ENCODE measurements at regions not wholly inside any gene's neighbourhood (a gene's known extent, or its start where the extent isn't known, plus 50 kb on each side); places are given as distances from the start of the nearest gene placed in this dataset.
A peak's percentile ranks its signal among the peaks of the same experiment; 100 is the strongest.
"Not testable (repeated sequence)": the region's sequence is repeated elsewhere in the genome, so short reads cannot be mapped to it uniquely, and the experiment has no call there.

GRCh38 chr9:13013991-13014883, 239.4 kb downstream of the LURAP1L start:
- Histone ChIP-seq H3K4me1 (ENCODE audit: control insufficient read depth, insufficient read depth, low read length) (no peaks in the 10 kb centered on the region), H3K36me3 (ENCODE audit: control insufficient read depth, insufficient read depth, low read length) (no peaks in the 10 kb centered on the region), H3K4me3 (ENCODE audit: low read length) (no peak overlapping the region), H3K27me3 (ENCODE audit: control insufficient read depth, insufficient read depth, low read length) (no peaks in the 10 kb centered on the region), H3K9ac (ENCODE audit: low read length) (no peak overlapping the region), H3K9me3 (ENCODE audit: control insufficient read depth, low read length) (no peaks in the 10 kb centered on the region)

GRCh38 chr9:13017260-13017659, 242.4 kb downstream of the LURAP1L start:
- H3K4me3 ChIP-seq (ENCODE audit: low read length): no peak overlapping the region
- no peaks in the 10 kb centered on the region for H3K4me1 ChIP-seq (ENCODE audit: control insufficient read depth, insufficient read depth, low read length)
- H3K9me3 ChIP-seq (ENCODE audit: control insufficient read depth, low read length): no peaks in the 10 kb centered on the region
- no peaks in the 10 kb centered on the region for H3K36me3 ChIP-seq (ENCODE audit: control insufficient read depth, insufficient read depth, low read length)
- no peaks in the 10 kb centered on the region for H3K27me3 ChIP-seq (ENCODE audit: control insufficient read depth, insufficient read depth, low read length)
- no peak overlapping the region for H3K9ac ChIP-seq (ENCODE audit: low read length)

- Histone ChIP-seq H3K9ac (ENCODE audit: low read length) (no peak overlapping the region), H3K27me3 (ENCODE audit: control insufficient read depth, insufficient read depth, low read length) (no peaks in the 10 kb centered on the region), H3K9me3 (ENCODE audit: control insufficient read depth, low read length) (no peaks in the 10 kb centered on the region), H3K36me3 (ENCODE audit: control insufficient read depth, insufficient read depth, low read length) (no peaks in the 10 kb centered on the region), H3K4me1 (ENCODE audit: control insufficient read depth, insufficient read depth, low read length) (no peaks in the 10 kb centered on the region), H3K4me3 (ENCODE audit: low read length) (no peak overlapping the region)
These were observed 245.6 kb downstream of the LURAP1L start for GRCh38 chr9:13020146-13021040.

GRCh38 chr9:13022756-13023155, 247.9 kb downstream of the LURAP1L start:
- Histone ChIP-seq H3K27me3 (ENCODE audit: control insufficient read depth, insufficient read depth, low read length) (no peaks in the 10 kb centered on the region), H3K9ac (ENCODE audit: low read length) (no peak overlapping the region), H3K9me3 (ENCODE audit: control insufficient read depth, low read length) (no peaks in the 10 kb centered on the region), H3K4me3 (ENCODE audit: low read length) (no peak overlapping the region), H3K4me1 (ENCODE audit: control insufficient read depth, insufficient read depth, low read length) (no peaks in the 10 kb centered on the region), H3K36me3 (ENCODE audit: control insufficient read depth, insufficient read depth, low read length) (no peaks in the 10 kb centered on the region)

- H3K36me3 ChIP-seq (ENCODE audit: control insufficient read depth, insufficient read depth, low read length): no peaks in the 10 kb centered on the region
- no peak overlapping the region for H3K9ac ChIP-seq (ENCODE audit: low read length)
- H3K4me1 ChIP-seq (ENCODE audit: control insufficient read depth, insufficient read depth, low read length): no peaks in the 10 kb centered on the region
- no peaks in the 10 kb centered on the region for H3K27me3 ChIP-seq (ENCODE audit: control insufficient read depth, insufficient read depth, low read length)
- H3K4me3 ChIP-seq (ENCODE audit: low read length): no peak overlapping the region
- H3K9me3 ChIP-seq (ENCODE audit: control insufficient read depth, low read length): no peaks in the 10 kb centered on the region
These were observed 248.7 kb downstream of the LURAP1L start for GRCh38 chr9:13023498-13023897.

- Histone ChIP-seq H3K36me3 (ENCODE audit: control insufficient read depth, insufficient read depth, low read length) (no peaks in the 10 kb centered on the region), H3K9ac (ENCODE audit: low read length) (no peak overlapping the region), H3K9me3 (ENCODE audit: control insufficient read depth, low read length) (no peaks in the 10 kb centered on the region), H3K4me1 (ENCODE audit: control insufficient read depth, insufficient read depth, low read length) (no peaks in the 10 kb centered on the region), H3K27me3 (ENCODE audit: control insufficient read depth, insufficient read depth, low read length) (no peaks in the 10 kb centered on the region), H3K4me3 (ENCODE audit: low read length) (no peak overlapping the region)
These were observed 252.1 kb downstream of the LURAP1L start for GRCh38 chr9:13026956-13027355.

GRCh38 chr9:13027879-13028278, 251.6 kb downstream of the MPDZ start:
- H3K9me3 ChIP-seq (ENCODE audit: control insufficient read depth, low read length): no peaks in the 10 kb centered on the region
- H3K36me3 ChIP-seq (ENCODE audit: control insufficient read depth, insufficient read depth, low read length): no peaks in the 10 kb centered on the region
- no peak overlapping the region for H3K4me3 ChIP-seq (ENCODE audit: low read length)
- H3K27me3 ChIP-seq (ENCODE audit: control insufficient read depth, insufficient read depth, low read length): no peaks in the 10 kb centered on the region
- H3K9ac ChIP-seq (ENCODE audit: low read length): no peak overlapping the region
- H3K4me1 ChIP-seq (ENCODE audit: control insufficient read depth, insufficient read depth, low read length): no peaks in the 10 kb centered on the region

- Histone ChIP-seq H3K4me1 (ENCODE audit: control insufficient read depth, insufficient read depth, low read length) (no peaks in the 10 kb centered on the region), H3K36me3 (ENCODE audit: control insufficient read depth, insufficient read depth, low read length) (no peaks in the 10 kb centered on the region), H3K4me3 (ENCODE audit: low read length) (no peak overlapping the region), H3K27me3 (ENCODE audit: control insufficient read depth, insufficient read depth, low read length) (no peaks in the 10 kb centered on the region), H3K9me3 (ENCODE audit: control insufficient read depth, low read length) (no peaks in the 10 kb centered on the region), H3K9ac (ENCODE audit: low read length) (no peak overlapping the region)
These were observed 246.9 kb downstream of the MPDZ start for GRCh38 chr9:13032585-13032984.

- no peaks in the 10 kb centered on the region for H3K27me3 ChIP-seq (ENCODE audit: control insufficient read depth, insufficient read depth, low read length)
- no peaks in the 10 kb centered on the region for H3K36me3 ChIP-seq (ENCODE audit: control insufficient read depth, insufficient read depth, low read length)
- H3K9me3 ChIP-seq (ENCODE audit: control insufficient read depth, low read length): no peaks in the 10 kb centered on the region
- H3K9ac ChIP-seq (ENCODE audit: low read length): peak overlapping the region; percentile 38
- peak overlapping the region; percentile 24 for H3K4me3 ChIP-seq (ENCODE audit: low read length)
- no peaks in the 10 kb centered on the region for H3K4me1 ChIP-seq (ENCODE audit: control insufficient read depth, insufficient read depth, low read length)
These were observed 245.4 kb downstream of the MPDZ start for GRCh38 chr9:13033959-13034693.

GRCh38 chr9:13034694-13035002, 244.8 kb downstream of the MPDZ start:
- H3K27me3 ChIP-seq (ENCODE audit: control insufficient read depth, insufficient read depth, low read length): no peaks in the 10 kb centered on the region
- peak overlapping the region; percentile 24 for H3K4me3 ChIP-seq (ENCODE audit: low read length)
- no peaks in the 10 kb centered on the region for H3K4me1 ChIP-seq (ENCODE audit: control insufficient read depth, insufficient read depth, low read length)
- H3K36me3 ChIP-seq (ENCODE audit: control insufficient read depth, insufficient read depth, low read length): no peaks in the 10 kb centered on the region
- no peaks in the 10 kb centered on the region for H3K9me3 ChIP-seq (ENCODE audit: control insufficient read depth, low read length)
- H3K9ac ChIP-seq (ENCODE audit: low read length): peak overlapping the region; percentile 38

- Histone ChIP-seq H3K4me3 (ENCODE audit: low read length) (no peak overlapping the region), H3K9me3 (ENCODE audit: control insufficient read depth, low read length) (no peaks in the 10 kb centered on the region), H3K4me1 (ENCODE audit: control insufficient read depth, insufficient read depth, low read length) (no peaks in the 10 kb centered on the region), H3K36me3 (ENCODE audit: control insufficient read depth, insufficient read depth, low read length) (no peaks in the 10 kb centered on the region), H3K27me3 (ENCODE audit: control insufficient read depth, insufficient read depth, low read length) (no peaks in the 10 kb centered on the region), H3K9ac (ENCODE audit: low read length) (no peak overlapping the region)
These were observed 243.7 kb downstream of the MPDZ start for GRCh38 chr9:13035822-13036221.

GRCh38 chr9:13037808-13038207, 241.7 kb downstream of the MPDZ start:
- H3K9me3 ChIP-seq (ENCODE audit: control insufficient read depth, low read length); H3K36me3 ChIP-seq (ENCODE audit: control insufficient read depth, insufficient read depth, low read length); H3K4me1 ChIP-seq (ENCODE audit: control insufficient read depth, insufficient read depth, low read length); H3K4me3 ChIP-seq (ENCODE audit: low read length); H3K27me3 ChIP-seq (ENCODE audit: control insufficient read depth, insufficient read depth, low read length); H3K9ac ChIP-seq (ENCODE audit: low read length): not testable (repeated sequence)

Measured in mucosa of stomach (tissue), 1 donor.